ENCODE measurements at regions not wholly inside any gene's neighbourhood (a gene's known extent, or its start where the extent isn't known, plus 50 kb on each side); places are given as distances from the start of the nearest gene placed in this dataset.

GRCh38 chr6:78517399-78517798, 350.0 kb upstream of the IRAK1BP1 start:
- TF ChIP-seq ZNF432 (CRISPR knock-in tag; IDR thresholded peaks at IDR 0.05; ENCODE audit: borderline replicate concordance) (no peak), HOXA3 (CRISPR knock-in tag; IDR thresholded peaks at IDR 0.05) (no peak), NPAS2 (CRISPR knock-in tag; IDR thresholded peaks at IDR 0.05; ENCODE audit: borderline replicate concordance) (no peak), ZNF337 (CRISPR knock-in tag; IDR thresholded peaks at IDR 0.05; ENCODE audit: borderline replicate concordance, low read depth) (no peak), XBP1 (CRISPR knock-in tag; IDR thresholded peaks at IDR 0.05) (no peak), ARNTL (CRISPR knock-in tag; IDR thresholded peaks at IDR 0.05) (no peak), SNRNP70 (IDR thresholded peaks at IDR 0.05; ENCODE audit: low read depth, low read length) (no peak), MXI1 (IDR thresholded peaks at IDR 0.05; ENCODE audit: borderline replicate concordance, low read depth, low read length) (no peak), ZNF574 (CRISPR knock-in tag; IDR thresholded peaks at IDR 0.05) (no peak)
